ENCODE measurements at regions not wholly inside any gene's neighbourhood (a gene's known extent, or its start where the extent isn't known, plus 50 kb on each side); places are given as distances from the start of the nearest gene placed in this dataset.

- H3K36me3 ChIP-seq = no peaks in the 10 kb centered on the region
- intact Hi-C loops (cut with DNase I; ENCODE audit: low total_unique reads) = no loop called here
- no peak overlapping the region for H3K4me3 ChIP-seq
- no peak for DNase-seq
- no peaks in the 10 kb centered on the region for H3K9me3 ChIP-seq
- H3K27me3 ChIP-seq = no peaks in the 10 kb centered on the region
- peaks cover 0 to 4% (median 1%) of the 10 kb centered on the region in 4 donors for H3K4me1 ChIP-seq
- no peak overlapping the region for H3K27ac ChIP-seq
- TF ChIP-seq CTCF (IDR thresholded peaks at IDR 0.05) = no peak
These were observed 155.1 kb downstream of the ZNF518B start for GRCh38 chr4:10302096-10302495.

DNA sequence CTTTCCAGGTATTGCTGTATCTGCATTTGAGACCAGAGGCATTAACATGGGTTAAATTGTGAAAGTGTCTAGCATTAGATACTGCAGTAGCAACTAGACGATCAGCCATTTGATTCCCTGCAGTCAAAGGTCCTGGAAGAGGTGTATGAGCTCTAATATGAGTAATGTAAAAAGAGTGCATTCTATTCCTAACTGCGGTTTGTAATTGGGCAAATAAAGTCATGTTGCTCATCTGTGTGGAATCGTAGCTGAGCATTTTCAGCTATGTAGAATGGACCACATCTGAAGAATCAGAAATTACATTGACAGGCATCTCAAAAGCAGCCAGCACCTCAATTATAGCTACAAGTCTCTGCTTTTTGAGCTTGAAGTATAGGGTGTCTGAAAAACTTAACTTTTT lies 157.6 kb downstream of the ZNF518B start:
- Histone ChIP-seq H3K4me1 (peaks cover 0 to 12% (median 6%) of the 10 kb centered on the region in 4 donors), H3K9me3 (no peaks in the 10 kb centered on the region), H3K36me3 (no peaks in the 10 kb centered on the region), H3K27me3 (no peaks in the 10 kb centered on the region), H3K27ac (no peak overlapping the region), H3K4me3 (no peak overlapping the region)
- intact Hi-C loops (cut with DNase I; ENCODE audit: low total_unique reads) = no loop called here
- TF ChIP-seq CTCF (IDR thresholded peaks at IDR 0.05) = no peak
- DNase-seq = no peak

GRCh38 chr4:10298681-10299080 lies 158.5 kb downstream of the ZNF518B start:
- Histone ChIP-seq H3K27me3 (no peaks in the 10 kb centered on the region), H3K4me1 (peaks cover 0 to 12% (median 6%) of the 10 kb centered on the region in 4 donors), H3K4me3 (no peak overlapping the region), H3K27ac (no peak overlapping the region), H3K36me3 (no peaks in the 10 kb centered on the region), H3K9me3 (no peaks in the 10 kb centered on the region)
- intact Hi-C loops (cut with DNase I; ENCODE audit: low total_unique reads) = no loop called here
- no peak for TF ChIP-seq CTCF (IDR thresholded peaks at IDR 0.05)
- no peak for DNase-seq

DNA sequence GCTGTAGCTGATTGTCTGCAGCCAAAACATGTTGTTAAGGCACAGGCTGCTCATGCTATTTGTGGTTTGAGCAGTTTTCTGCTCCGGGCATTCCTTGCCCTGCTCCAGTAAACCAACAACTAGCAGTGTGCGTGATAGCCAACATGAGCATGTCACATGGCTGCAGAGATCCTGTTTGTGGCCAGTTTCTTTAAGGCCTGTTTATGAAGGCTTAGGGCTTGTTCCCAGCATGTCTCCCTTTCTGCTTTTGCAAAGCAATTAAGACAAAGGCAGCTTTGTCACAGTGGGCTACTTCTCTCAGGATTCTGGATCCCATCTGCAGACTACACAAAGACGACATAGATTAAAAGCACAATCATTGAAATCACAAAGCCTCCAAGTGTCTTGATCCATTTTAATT lies 160.5 kb downstream of the ZNF518B start:
- Histone ChIP-seq H3K9me3 (no peaks in the 10 kb centered on the region), H3K27ac (no peak overlapping the region), H3K4me1 (peaks cover 0 to 12% (median 6%) of the 10 kb centered on the region in 4 donors), H3K36me3 (no peaks in the 10 kb centered on the region), H3K4me3 (no peak overlapping the region), H3K27me3 (no peaks in the 10 kb centered on the region)
- intact Hi-C loops (cut with DNase I; ENCODE audit: low total_unique reads) = no loop called here
- no peak for DNase-seq
- no peak for TF ChIP-seq CTCF (IDR thresholded peaks at IDR 0.05)

GRCh38 chr4:10295301-10295700 lies 161.9 kb downstream of the ZNF518B start:
- Histone ChIP-seq H3K4me1 (peaks cover 0 to 12% (median 6%) of the 10 kb centered on the region in 4 donors), H3K9me3 (no peaks in the 10 kb centered on the region), H3K4me3 (no peak overlapping the region), H3K36me3 (no peaks in the 10 kb centered on the region), H3K27me3 (no peaks in the 10 kb centered on the region), H3K27ac (no peak overlapping the region)
- intact Hi-C loops (cut with DNase I; ENCODE audit: low total_unique reads) = no loop called here
- DNase-seq = no peak
- no peak for TF ChIP-seq CTCF (IDR thresholded peaks at IDR 0.05)

GRCh38 chr4:10289538-10289906 lies 167.7 kb downstream of the ZNF518B start:
- Histone ChIP-seq H3K4me3 (no peak overlapping the region), H3K27ac (no peak overlapping the region), H3K4me1 (no peaks in the 10 kb centered on the region), H3K9me3 (no peaks in the 10 kb centered on the region), H3K27me3 (no peaks in the 10 kb centered on the region), H3K36me3 (no peaks in the 10 kb centered on the region)
- no peak for DNase-seq
- intact Hi-C loops (cut with DNase I; ENCODE audit: low total_unique reads) = no loop called here
- TF ChIP-seq CTCF (IDR thresholded peaks at IDR 0.05) = no peak

Data from tibial artery (tissue), 4 donors.